Mesenchymal stem cell (in vitro differentiated cells and primary cell): ENCODE measurements at regions not wholly inside any gene's neighbourhood (a gene's known extent, or its start where the extent isn't known, plus 50 kb on each side); places are given as distances from the start of the nearest gene placed in this dataset.

Experiments used
- DNase-seq: peaks from one replicate; pipeline ENCODE4 v3.0.0-alpha.2; 2013
- H2AFZ ChIP-seq: one replicate; pipeline ENCODE4 v1.6.1; 2013; ENCODE audit warnings: low read depth, mild to moderate bottlenecking, control low read depth, inconsistent platforms, low read length, moderate library complexity
- H2AK5ac ChIP-seq: 2 replicates; pipeline ENCODE4 v1.6.1; 2013; ENCODE audit warnings: low read length, moderate library complexity, mild to moderate bottlenecking, inconsistent platforms; ENCODE audit not compliant: severe bottlenecking
- H2BK120ac ChIP-seq: one replicate; pipeline ENCODE4 v1.6.1; 2013; ENCODE audit warnings: low read depth, mild to moderate bottlenecking, inconsistent platforms, low read length, moderate library complexity
- H2BK12ac ChIP-seq, 2 experiments: one replicate each; pipeline ENCODE4 v1.6.1; 2013; ENCODE audit warnings: inconsistent platforms in 2 of 2, low read length in 2 of 2, mild to moderate bottlenecking in 2 of 2, moderate library complexity in 2 of 2, control low read depth in 1 of 2
- H2BK15ac ChIP-seq: one replicate; pipeline ENCODE4 v1.6.1; 2013; ENCODE audit warnings: mild to moderate bottlenecking, low read depth, inconsistent platforms; ENCODE audit not compliant: poor library complexity, severe bottlenecking
- H2BK5ac ChIP-seq: 2 replicates; pipeline ENCODE4 v1.6.1; 2013; ENCODE audit warnings: low read depth, mild to moderate bottlenecking, low read length, control low read depth, inconsistent platforms; ENCODE audit not compliant: poor library complexity, severe bottlenecking
- H3K14ac ChIP-seq, 2 experiments: one replicate each; pipeline ENCODE4 v1.6.1; 2013; ENCODE audit warnings: inconsistent platforms in 2 of 2, low read length in 2 of 2, control low read depth in 1 of 2, mild to moderate bottlenecking in 1 of 2, moderate library complexity in 1 of 2
- H3K18ac ChIP-seq, 2 experiments: one replicate each; pipeline ENCODE4 v1.6.1; 2013; ENCODE audit warnings: inconsistent platforms in 2 of 2, low read length in 2 of 2, control low read depth in 1 of 2, low read depth in 1 of 2, mild to moderate bottlenecking in 1 of 2
- H3K23ac ChIP-seq, 2 experiments: one replicate each; pipeline ENCODE4 v1.6.1; 2013; ENCODE audit warnings: inconsistent platforms in 2 of 2, low read length in 2 of 2, mild to moderate bottlenecking in 2 of 2, moderate library complexity in 2 of 2, control low read depth in 1 of 2
- H3K27ac ChIP-seq: 2 replicates; pipeline ENCODE4 v1.5.1; 2013; ENCODE audit warnings: mild to moderate bottlenecking, moderate library complexity, low read length, control low read depth, inconsistent platforms; ENCODE audit not compliant: poor library complexity, severe bottlenecking
- H3K27me3 ChIP-seq, 2 experiments: 2 replicates each; pipeline versions ENCODE4 v1.6.1 to v1.7.0; 2013; ENCODE audit warnings: low read length in 2 of 2, mild to moderate bottlenecking in 2 of 2, moderate library complexity in 2 of 2, control low read depth in 1 of 2, inconsistent platforms in 1 of 2; ENCODE audit not compliant: control insufficient read depth in 1 of 2, insufficient read depth in 1 of 2
- H3K36me3 ChIP-seq, 2 experiments: 2 replicates each; pipeline versions ENCODE4 v1.6.1 to v1.7.0; 2013; ENCODE audit warnings: low read length in 2 of 2, control low read depth in 1 of 2, inconsistent platforms in 1 of 2, low read depth in 1 of 2, mild to moderate bottlenecking in 1 of 2; ENCODE audit not compliant: insufficient read depth in 2 of 2, control insufficient read depth in 1 of 2
- H3K4ac ChIP-seq, 2 experiments: one replicate each; pipeline ENCODE4 v1.6.1; 2013; ENCODE audit warnings: inconsistent platforms in 2 of 2, low read length in 2 of 2, mild to moderate bottlenecking in 2 of 2, moderate library complexity in 2 of 2, control low read depth in 1 of 2, low read depth in 1 of 2
- H3K4me1 ChIP-seq: 2 replicates; pipeline ENCODE4 v1.6.1; 2013; ENCODE audit warnings: low read depth, low read length, control low read depth; ENCODE audit not compliant: control insufficient read depth, insufficient read depth
- H3K4me2 ChIP-seq: 2 replicates; pipeline ENCODE4 v1.6.1; 2013; ENCODE audit warnings: low read length, mild to moderate bottlenecking, inconsistent platforms; ENCODE audit not compliant: poor library complexity, severe bottlenecking
- H3K4me3 ChIP-seq, 2 experiments: 2 replicates each; pipeline versions ENCODE4 v1.5.1 to v1.7.0; 2013; ENCODE audit warnings: low read length in 2 of 2, mild to moderate bottlenecking in 2 of 2, control low read depth in 1 of 2, low read depth in 1 of 2; ENCODE audit not compliant: insufficient read depth in 1 of 2
- H3K79me1 ChIP-seq: replicated peaks from 2 replicates; pipeline ENCODE4 v1.6.1; 2013; ENCODE audit warnings: mild to moderate bottlenecking, control low read depth, low read length, inconsistent platforms; ENCODE audit not compliant: poor library complexity, severe bottlenecking
- H3K9ac ChIP-seq: 2 replicates; pipeline ENCODE4 v1.7.0; 2013; ENCODE audit warnings: mild to moderate bottlenecking, low read length, moderate library complexity
- H3K9me3 ChIP-seq: 2 replicates; pipeline ENCODE4 v1.7.0; 2013; ENCODE audit warnings: mild to moderate bottlenecking, low read length; ENCODE audit not compliant: control insufficient read depth
- H4K8ac ChIP-seq: one replicate; pipeline ENCODE4 v1.6.1; 2013; ENCODE audit warnings: inconsistent platforms, mild to moderate bottlenecking, low read length, moderate library complexity
- H4K91ac ChIP-seq: one replicate; pipeline ENCODE4 v1.6.1; 2013; ENCODE audit warnings: mild to moderate bottlenecking, low read length, inconsistent platforms
- WGBS: methylation state at CpG from one replicate; pipeline ENCODE4 v1.1.7; 2013; ENCODE audit warnings: mixed read lengths; 5-methylcytosine and 5-hydroxymethylcytosine counted together

DNA sequence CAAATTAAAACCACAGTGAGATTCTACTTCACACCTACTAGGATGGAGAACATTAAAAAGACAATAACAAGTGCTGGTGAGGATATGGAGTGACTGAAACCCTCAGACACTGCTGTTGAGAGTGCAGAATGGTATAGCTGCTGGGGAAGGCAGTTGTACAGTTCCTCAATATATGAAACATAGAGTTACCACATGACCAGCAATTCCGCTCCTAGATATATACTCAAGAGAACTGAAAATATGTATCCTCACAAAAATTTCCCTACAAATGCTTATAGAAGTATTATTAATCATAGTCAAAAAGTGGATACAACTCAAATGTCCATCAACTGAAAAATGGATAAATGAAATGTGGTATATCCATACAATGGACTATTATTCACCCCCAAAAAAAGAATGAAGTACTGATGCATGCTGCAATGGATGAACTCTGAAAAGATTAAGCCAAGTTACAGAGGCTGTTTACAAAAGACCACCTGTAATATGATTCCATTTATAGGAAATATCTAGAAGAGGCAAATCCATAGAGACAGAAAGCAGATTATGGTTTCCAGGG lies 164.7 kb upstream of the IGF1R start:
- Histone ChIP-seq H3K9ac (no peak overlapping the region), H4K8ac (no peak overlapping the region), H3K79me1 (no peaks in the 10 kb centered on the region), H3K27me3 (no peaks in the 10 kb centered on the region), H3K4me3 (no peak overlapping the region), H3K36me3 (no peaks in the 10 kb centered on the region), H3K27ac (no peak overlapping the region), H2AFZ (no peak overlapping the region), H3K9me3 (peaks cover 48% of the 10 kb centered on the region), H2BK5ac (no peak overlapping the region), H3K18ac (no peak overlapping the region), H3K4me1 (no peaks in the 10 kb centered on the region), H3K4me2 (no peak overlapping the region), H3K14ac (no peak overlapping the region), H3K4ac (no peak overlapping the region), H2BK12ac (no peak overlapping the region), H3K23ac (no peak overlapping the region), H2AK5ac (no peak overlapping the region), H4K91ac (no peak overlapping the region), H2BK120ac (no peak overlapping the region), H2BK15ac (no peak overlapping the region)
- no peak for DNase-seq
- no CpG with 5 or more reads among the region's 1 CpG for WGBS

DNA sequence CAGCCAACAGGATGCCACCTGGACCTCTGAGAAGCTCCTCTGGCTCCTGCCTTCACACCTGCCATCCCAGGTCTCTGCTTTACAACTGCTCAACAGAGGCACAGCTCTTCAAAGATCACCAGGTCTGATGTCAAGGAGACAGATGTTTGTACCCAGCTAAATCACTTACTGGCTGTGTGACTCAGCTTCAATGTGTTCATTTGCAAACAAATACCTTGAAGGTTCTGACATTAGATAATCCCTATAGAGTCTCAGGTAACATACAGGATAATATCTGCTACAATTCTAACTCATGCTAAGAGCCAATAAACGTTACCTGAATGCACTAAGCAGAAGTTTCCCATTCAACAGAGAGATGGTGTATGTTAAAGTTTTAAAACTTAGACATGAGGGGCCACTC lies 163.4 kb upstream of the IGF1R start:
- Histone ChIP-seq H3K36me3 (no peaks in the 10 kb centered on the region), H3K27me3 (no peaks in the 10 kb centered on the region), H3K4ac (no peak overlapping the region), H2AFZ (no peak overlapping the region), H3K4me3 (no peak overlapping the region), H3K23ac (no peak overlapping the region), H2BK15ac (no peak overlapping the region), H3K4me2 (no peak overlapping the region), H3K4me1 (no peaks in the 10 kb centered on the region), H3K9me3 (peaks cover 40% of the 10 kb centered on the region), H4K8ac (no peak overlapping the region), H3K27ac (no peak overlapping the region), H2BK12ac (no peak overlapping the region), H4K91ac (no peak overlapping the region), H3K14ac (no peak overlapping the region), H2BK120ac (no peak overlapping the region), H2BK5ac (no peak overlapping the region), H3K79me1 (no peaks in the 10 kb centered on the region), H3K9ac (no peak overlapping the region), H3K18ac (no peak overlapping the region), H2AK5ac (no peak overlapping the region)
- no peak for DNase-seq
- WGBS: no CpG with 5 or more reads among the region's 1 CpG

DNA sequence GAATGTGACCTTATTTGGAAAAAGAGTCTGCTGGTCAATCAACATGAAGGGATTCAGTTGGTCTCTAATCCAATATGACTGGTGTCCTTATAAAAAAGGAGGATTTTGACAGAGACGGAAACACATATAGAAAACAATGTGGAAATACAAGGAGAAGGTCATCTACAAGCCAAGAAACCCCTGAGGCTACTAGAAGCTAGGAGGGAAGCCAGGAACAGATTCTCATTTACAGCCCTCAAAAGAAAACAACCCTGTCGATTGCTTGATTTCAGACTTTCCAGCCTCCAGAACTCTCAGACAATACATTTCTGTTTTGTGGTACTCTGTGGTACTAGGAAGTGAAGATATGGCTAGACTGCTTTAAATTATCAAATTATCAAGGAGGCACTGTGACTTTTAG lies 162.9 kb upstream of the IGF1R start:
- Histone ChIP-seq H3K18ac (no peak overlapping the region), H2BK5ac (no peak overlapping the region), H2BK15ac (no peak overlapping the region), H3K23ac (no peak overlapping the region), H3K14ac (no peak overlapping the region), H3K27me3 (no peaks in the 10 kb centered on the region), H3K9me3 (peaks cover 35% of the 10 kb centered on the region), H3K79me1 (no peaks in the 10 kb centered on the region), H3K4me2 (no peak overlapping the region), H2AK5ac (no peak overlapping the region), H2BK12ac (no peak overlapping the region), H3K4me1 (no peaks in the 10 kb centered on the region), H4K8ac (no peak overlapping the region), H3K4me3 (no peak overlapping the region), H2BK120ac (no peak overlapping the region), H3K4ac (no peak overlapping the region), H4K91ac (no peak overlapping the region), H3K9ac (no peak overlapping the region), H3K36me3 (no peaks in the 10 kb centered on the region), H2AFZ (no peak overlapping the region), H3K27ac (no peak overlapping the region)
- DNase-seq: no peak
- 67% methylated on average over 1 of the region's 2 CpGs for WGBS

DNA sequence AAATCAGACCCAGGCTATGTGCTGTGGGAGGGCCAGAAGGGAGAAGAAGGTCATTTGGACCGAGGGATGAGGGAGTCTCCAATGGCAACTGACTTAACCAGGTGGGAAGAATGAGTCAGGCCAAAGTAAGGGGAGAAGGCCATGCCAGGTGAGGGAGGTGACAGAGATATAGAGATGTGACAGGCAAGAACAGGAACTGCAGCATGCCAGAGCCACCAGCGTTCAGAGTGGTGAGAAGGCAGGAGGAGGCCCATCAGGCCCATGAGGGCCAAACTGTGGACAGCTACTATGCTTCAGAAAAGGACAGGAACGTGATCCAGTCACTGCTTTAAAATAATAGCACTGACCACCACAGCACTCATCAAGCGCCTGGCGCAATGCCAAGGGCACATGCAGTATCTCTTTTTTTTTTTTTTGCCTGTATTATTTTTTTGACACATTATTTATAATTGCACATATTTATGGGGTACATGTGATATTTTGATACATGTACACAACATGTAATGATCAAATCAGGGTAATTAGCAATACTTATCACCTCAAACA lies 154.3 kb upstream of the IGF1R start:
- H3K9me3 ChIP-seq: no peaks in the 10 kb centered on the region
- no peak overlapping the region for H3K14ac ChIP-seq

More for the DNA sequence above, 154.3 kb upstream of the IGF1R start:
- Histone ChIP-seq H3K4ac (no peak overlapping the region), H4K91ac (no peak overlapping the region), H3K4me2 (no peak overlapping the region), H4K8ac (no peak overlapping the region), H2BK15ac (no peak overlapping the region), H2AFZ (no peak overlapping the region), H2BK5ac (no peak overlapping the region), H3K9ac (no peak overlapping the region), H3K4me3 (no peak overlapping the region), H2BK120ac (no peak overlapping the region), H3K36me3 (no peaks in the 10 kb centered on the region), H3K4me1 (no peaks in the 10 kb centered on the region), H2BK12ac (no peak overlapping the region), H2AK5ac (no peak overlapping the region), H3K18ac (no peak overlapping the region), H3K27me3 (no peaks in the 10 kb centered on the region), H3K23ac (no peak overlapping the region), H3K27ac (no peak overlapping the region), H3K79me1 (no peaks in the 10 kb centered on the region)
- 74% methylated on average over 2 of the region's 5 CpGs for WGBS
- no peak for DNase-seq
